T-helper 1 cell treated with Interleukin-12 subunit alpha and Interleukin-12 subunit beta and Interleukin-4 antibody, amounts not matched to agents 30 μg/mL and 1 μg/mL, for 36 hours (primary cell): ENCODE measurements at regions not wholly inside any gene's neighbourhood (a gene's known extent, or its start where the extent isn't known, plus 50 kb on each side); places are given as distances from the start of the nearest gene placed in this dataset.

Experiments used
- H3K27ac Mint-ChIP-seq: one replicate; pipeline ENCODE4 v1.8.0; 2021; ENCODE audit warnings: mild to moderate bottlenecking, mixed read lengths
- H3K27me3 Mint-ChIP-seq: one replicate; pipeline ENCODE4 v1.8.0; 2021; ENCODE audit warnings: low read depth, mixed read lengths
- H3K36me3 Mint-ChIP-seq: one replicate; pipeline ENCODE4 v1.8.0; 2021; ENCODE audit warnings: low read depth, mixed read lengths
- H3K4me1 Mint-ChIP-seq: one replicate; pipeline ENCODE4 v1.8.0; 2021; ENCODE audit warnings: low read depth, mixed read lengths
- H3K4me3 Mint-ChIP-seq: one replicate; pipeline ENCODE4 v1.8.0; 2021; ENCODE audit warnings: mild to moderate bottlenecking, moderate library complexity, mixed read lengths
- H3K9me3 Mint-ChIP-seq: one replicate; pipeline ENCODE4 v1.8.0; 2021; ENCODE audit warnings: mixed read lengths

GRCh38 chr3:25952133-25952532 lies 162.2 kb downstream of the OXSM start:
- Mint-ChIP-seq H3K36me3 (no peaks in the 10 kb centered on the region), H3K4me3 (no peak overlapping the region), H3K27me3 (no peaks in the 10 kb centered on the region), H3K4me1 (no peaks in the 10 kb centered on the region), H3K27ac (no peak overlapping the region), H3K9me3 (no peaks in the 10 kb centered on the region)

GRCh38 chr3:25957026-25957425 lies 167.1 kb downstream of the OXSM start:
- Mint-ChIP-seq H3K27me3 (no peaks in the 10 kb centered on the region), H3K9me3 (no peaks in the 10 kb centered on the region), H3K4me1 (no peaks in the 10 kb centered on the region), H3K27ac (no peak overlapping the region), H3K36me3 (no peaks in the 10 kb centered on the region), H3K4me3 (no peak overlapping the region)

- Mint-ChIP-seq H3K27ac (no peak overlapping the region), H3K4me1 (no peaks in the 10 kb centered on the region), H3K9me3 (no peaks in the 10 kb centered on the region), H3K27me3 (no peaks in the 10 kb centered on the region), H3K4me3 (no peak overlapping the region), H3K36me3 (no peaks in the 10 kb centered on the region)
Observed at GRCh38 chr3:25960776-25961175, 170.9 kb downstream of the OXSM start.

DNA sequence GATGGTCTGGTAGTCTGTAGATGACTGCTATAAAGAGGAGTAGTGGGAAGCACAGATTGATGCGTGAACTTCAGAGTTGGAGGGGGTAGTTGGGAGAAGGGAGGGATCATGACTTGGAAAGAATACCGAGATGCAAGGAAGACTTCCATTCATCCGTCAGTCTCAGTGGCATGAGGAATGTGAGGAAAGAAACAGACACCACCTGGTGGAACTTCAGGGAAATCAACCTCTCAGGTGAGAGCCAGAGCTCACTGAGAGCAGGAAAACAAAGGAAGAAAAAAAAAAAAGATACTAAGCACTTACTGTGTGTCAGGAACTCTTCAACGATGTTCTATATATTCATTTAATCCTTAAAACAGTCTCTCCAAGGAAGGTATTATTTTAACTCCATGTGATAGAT lies 172.4 kb downstream of the OXSM start:
- H3K36me3 Mint-ChIP-seq, result no peaks in the 10 kb centered on the region
- H3K27ac Mint-ChIP-seq, result no peak overlapping the region
- H3K27me3 Mint-ChIP-seq, result no peaks in the 10 kb centered on the region
- no peaks in the 10 kb centered on the region for H3K9me3 Mint-ChIP-seq
- no peaks in the 10 kb centered on the region for H3K4me1 Mint-ChIP-seq
- H3K4me3 Mint-ChIP-seq, result no peak overlapping the region

- no peaks in the 10 kb centered on the region for H3K36me3 Mint-ChIP-seq
- H3K9me3 Mint-ChIP-seq, result no peaks in the 10 kb centered on the region
- no peaks in the 10 kb centered on the region for H3K4me1 Mint-ChIP-seq
- no peak overlapping the region for H3K4me3 Mint-ChIP-seq
- H3K27ac Mint-ChIP-seq, result no peak overlapping the region
- H3K27me3 Mint-ChIP-seq, result no peaks in the 10 kb centered on the region
Observed at GRCh38 chr3:25964141-25964540, 174.3 kb downstream of the OXSM start.

DNA sequence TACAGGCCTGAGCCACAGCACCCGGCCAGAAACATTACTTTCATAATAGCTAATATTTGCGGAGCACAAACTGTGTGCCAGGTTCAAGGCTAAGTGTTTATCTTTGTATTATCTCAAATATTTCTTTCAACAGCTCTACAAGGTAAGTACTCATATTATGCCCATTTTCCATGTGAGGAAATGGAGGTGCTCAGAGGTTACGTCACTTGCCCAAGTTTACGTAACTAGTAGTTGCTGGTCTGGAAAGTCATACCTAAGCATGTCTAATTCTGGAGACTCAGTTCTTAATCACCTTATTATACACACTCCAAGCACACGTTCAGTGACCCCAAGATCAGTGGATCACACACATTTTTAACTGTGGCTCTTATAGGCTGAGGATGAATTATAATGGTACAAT lies 177.5 kb downstream of the OXSM start:
- no peak overlapping the region for H3K27ac Mint-ChIP-seq
- no peaks in the 10 kb centered on the region for H3K9me3 Mint-ChIP-seq
- H3K4me3 Mint-ChIP-seq, result no peak overlapping the region
- no peaks in the 10 kb centered on the region for H3K36me3 Mint-ChIP-seq
- H3K27me3 Mint-ChIP-seq, result no peaks in the 10 kb centered on the region
- no peaks in the 10 kb centered on the region for H3K4me1 Mint-ChIP-seq

GRCh38 chr3:25971736-25972135 lies 181.8 kb downstream of the OXSM start:
- no peaks in the 10 kb centered on the region for H3K4me1 Mint-ChIP-seq

GRCh38 chr3:25973122-25973521 lies 183.2 kb downstream of the OXSM start:
- no peak overlapping the region for H3K27ac Mint-ChIP-seq
- no peaks in the 10 kb centered on the region for H3K9me3 Mint-ChIP-seq
- H3K36me3 Mint-ChIP-seq, result no peaks in the 10 kb centered on the region
- no peak overlapping the region for H3K4me3 Mint-ChIP-seq
- H3K27me3 Mint-ChIP-seq, result no peaks in the 10 kb centered on the region
- H3K4me1 Mint-ChIP-seq, result no peaks in the 10 kb centered on the region

More at GRCh38 chr3:25971736-25972135, 181.8 kb downstream of the OXSM start:
- no peak overlapping the region for H3K27ac Mint-ChIP-seq
- no peaks in the 10 kb centered on the region for H3K9me3 Mint-ChIP-seq
- H3K4me3 Mint-ChIP-seq, result no peak overlapping the region
- H3K27me3 Mint-ChIP-seq, result no peaks in the 10 kb centered on the region
- H3K36me3 Mint-ChIP-seq, result no peaks in the 10 kb centered on the region

GRCh38 chr3:25982756-25983155 lies 192.9 kb downstream of the OXSM start:
- H3K36me3 Mint-ChIP-seq, result no peaks in the 10 kb centered on the region
- no peaks in the 10 kb centered on the region for H3K4me1 Mint-ChIP-seq

GRCh38 chr3:25985621-25986020 lies 195.7 kb downstream of the OXSM start:
- no peaks in the 10 kb centered on the region for H3K36me3 Mint-ChIP-seq
- no peak overlapping the region for H3K4me3 Mint-ChIP-seq
- no peaks in the 10 kb centered on the region for H3K4me1 Mint-ChIP-seq
- peaks cover 3% of the 10 kb centered on the region for H3K9me3 Mint-ChIP-seq
- no peaks in the 10 kb centered on the region for H3K27me3 Mint-ChIP-seq
- no peak overlapping the region for H3K27ac Mint-ChIP-seq

More at GRCh38 chr3:25982756-25983155, 192.9 kb downstream of the OXSM start:
- Mint-ChIP-seq H3K9me3 (no peaks in the 10 kb centered on the region), H3K4me3 (no peak overlapping the region), H3K27me3 (no peaks in the 10 kb centered on the region), H3K27ac (no peak overlapping the region)

DNA sequence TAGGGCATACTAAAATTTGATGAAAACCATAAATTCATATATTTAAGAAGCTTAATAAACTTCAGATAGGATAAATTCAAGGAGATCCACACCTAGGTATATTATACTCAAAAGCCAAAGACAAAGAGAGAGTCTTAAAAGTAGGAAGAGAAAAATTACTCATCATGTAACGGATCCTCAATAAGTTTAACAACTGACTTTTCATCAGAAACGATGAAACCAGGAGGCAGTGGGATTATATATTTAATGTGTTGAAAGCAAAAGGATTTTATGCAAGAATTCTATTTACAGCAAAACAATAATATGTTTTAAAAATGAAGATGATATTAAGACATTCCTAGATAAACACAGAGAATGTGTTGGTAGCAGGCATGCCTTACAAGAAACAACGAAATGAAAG lies 202.7 kb downstream of the OXSM start:
- H3K4me1 Mint-ChIP-seq, result no peaks in the 10 kb centered on the region
- H3K4me3 Mint-ChIP-seq, result no peak overlapping the region
- no peaks in the 10 kb centered on the region for H3K36me3 Mint-ChIP-seq
- H3K9me3 Mint-ChIP-seq, result peaks cover 28% of the 10 kb centered on the region
- H3K27ac Mint-ChIP-seq, result no peak overlapping the region
- H3K27me3 Mint-ChIP-seq, result no peaks in the 10 kb centered on the region

DNA sequence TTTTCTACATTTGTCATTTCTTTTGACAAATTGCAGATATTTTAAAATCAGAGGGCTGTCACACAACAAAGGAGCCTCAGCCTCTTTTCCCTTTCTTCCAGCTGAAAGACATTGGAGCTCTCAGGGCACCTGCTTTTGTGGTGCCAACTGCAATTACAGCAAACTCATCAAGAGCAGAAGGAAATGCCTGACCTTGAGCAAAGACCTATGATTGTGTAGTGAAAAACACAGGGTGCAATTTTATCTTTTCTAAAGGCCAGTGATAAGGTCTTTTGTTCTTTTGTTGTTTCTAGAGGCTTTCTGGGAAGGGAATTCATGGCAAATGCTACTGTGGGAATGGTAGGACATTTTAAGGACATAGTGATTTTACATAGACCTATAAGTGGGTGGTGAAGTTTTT lies 214.3 kb downstream of the OXSM start:
- Mint-ChIP-seq H3K27me3 (no peaks in the 10 kb centered on the region), H3K4me1 (no peaks in the 10 kb centered on the region), H3K9me3 (peaks cover 15% of the 10 kb centered on the region), H3K4me3 (no peak overlapping the region), H3K36me3 (no peaks in the 10 kb centered on the region), H3K27ac (no peak overlapping the region)

DNA sequence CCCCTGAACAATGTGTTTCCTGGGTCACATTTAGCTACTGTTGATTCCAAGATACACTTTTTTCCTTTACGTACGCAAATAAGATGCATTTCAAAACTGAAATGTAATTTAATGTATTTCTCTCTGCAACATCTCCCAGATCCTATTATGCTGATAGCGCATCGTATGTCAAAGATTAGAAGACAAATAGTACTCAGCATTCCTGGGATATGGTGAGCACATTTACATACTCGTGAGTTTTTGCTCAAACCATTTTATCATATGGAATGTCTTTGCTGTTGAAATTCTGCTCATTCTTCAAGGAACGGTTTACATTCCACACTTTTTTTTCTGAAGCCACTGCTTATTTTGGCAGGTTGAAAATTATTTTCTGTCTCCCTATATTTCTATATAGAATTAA lies 221.4 kb downstream of the OXSM start:
- Mint-ChIP-seq H3K4me3 (no peak overlapping the region), H3K27ac (no peak overlapping the region), H3K27me3 (no peaks in the 10 kb centered on the region)

DNA sequence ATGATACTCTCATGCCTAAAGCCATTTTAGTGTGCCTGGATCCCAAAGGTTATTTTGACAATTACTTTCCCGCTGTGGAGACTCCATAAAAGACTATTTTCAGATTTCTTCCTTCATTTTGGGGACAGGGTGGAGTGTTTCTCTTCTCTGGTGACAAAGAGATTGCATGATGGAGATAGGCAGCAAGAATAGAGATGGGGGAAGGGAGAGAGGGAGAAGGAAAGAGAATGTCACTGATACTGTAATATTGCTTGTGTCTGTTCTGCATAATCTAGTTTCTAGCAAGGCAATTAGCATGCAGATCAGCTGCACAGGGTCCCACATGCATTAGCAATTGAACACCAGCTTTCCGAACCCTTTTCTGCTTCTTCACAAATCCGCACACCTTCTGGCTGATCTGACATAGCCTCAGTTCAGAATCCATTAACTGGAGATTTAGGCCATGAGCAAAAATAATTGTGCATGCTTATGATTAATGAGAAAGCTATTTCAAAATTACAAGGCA lies 222.4 kb downstream of the OXSM start:
- Mint-ChIP-seq H3K27me3 (no peaks in the 10 kb centered on the region), H3K4me1 (no peaks in the 10 kb centered on the region), H3K36me3 (no peaks in the 10 kb centered on the region), H3K9me3 (no peaks in the 10 kb centered on the region), H3K4me3 (no peak overlapping the region), H3K27ac (no peak overlapping the region)

More for the DNA sequence above, 221.4 kb downstream of the OXSM start:
- Mint-ChIP-seq H3K36me3 (no peaks in the 10 kb centered on the region), H3K9me3 (no peaks in the 10 kb centered on the region), H3K4me1 (no peaks in the 10 kb centered on the region)

DNA sequence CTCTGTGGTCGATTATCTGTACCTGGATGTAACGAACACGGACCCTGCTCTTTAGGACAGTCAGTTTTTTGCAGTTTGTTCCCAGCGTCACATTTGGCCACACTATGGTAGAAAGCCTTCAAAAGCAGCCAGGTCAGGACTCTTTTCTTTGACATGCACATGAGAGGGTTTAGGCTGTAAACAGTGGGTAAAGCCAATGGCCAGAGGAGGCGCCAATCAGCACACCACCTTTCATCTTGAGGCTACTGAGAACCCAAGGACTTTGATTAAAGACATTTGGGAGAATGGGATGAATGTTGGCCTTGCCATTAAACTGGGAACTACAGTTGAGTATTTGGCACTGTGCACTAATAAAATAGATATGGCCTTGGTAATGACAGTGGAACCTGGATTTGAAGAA lies 225.9 kb downstream of the OXSM start:
- no peaks in the 10 kb centered on the region for H3K9me3 Mint-ChIP-seq
- H3K27me3 Mint-ChIP-seq, result no peaks in the 10 kb centered on the region
- no peak overlapping the region for H3K27ac Mint-ChIP-seq
- H3K4me3 Mint-ChIP-seq, result no peak overlapping the region
- no peaks in the 10 kb centered on the region for H3K4me1 Mint-ChIP-seq
- H3K36me3 Mint-ChIP-seq, result no peaks in the 10 kb centered on the region

DNA sequence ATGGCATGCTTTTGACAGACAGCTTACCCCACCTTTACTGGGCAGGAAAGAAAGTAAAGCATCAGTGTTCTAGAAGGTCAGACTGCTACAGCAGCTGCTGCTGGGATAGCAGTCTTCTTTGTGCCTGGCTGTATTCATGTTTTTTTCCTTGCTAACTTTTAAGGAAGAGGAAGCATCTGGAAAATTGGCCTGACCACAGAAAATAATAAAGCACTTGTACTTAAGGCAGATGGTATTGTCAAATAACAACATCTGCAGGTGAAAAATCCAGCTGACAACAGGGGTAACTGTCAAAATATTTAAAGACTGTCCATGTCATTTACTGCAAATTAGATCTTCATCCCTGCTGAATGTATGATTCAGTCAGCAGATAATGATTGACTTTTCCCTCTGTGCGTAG lies 229.0 kb downstream of the OXSM start:
- Mint-ChIP-seq H3K9me3 (peaks cover 11% of the 10 kb centered on the region), H3K4me1 (no peaks in the 10 kb centered on the region), H3K4me3 (no peak overlapping the region), H3K27me3 (no peaks in the 10 kb centered on the region), H3K27ac (no peak overlapping the region), H3K36me3 (no peaks in the 10 kb centered on the region)
